ENCODE measurements at regions not wholly inside any gene's neighbourhood (a gene's known extent, or its start where the extent isn't known, plus 50 kb on each side); places are given as distances from the start of the nearest gene placed in this dataset.
A peak's percentile ranks its signal among the peaks of the same experiment; 100 is the strongest.

DNA sequence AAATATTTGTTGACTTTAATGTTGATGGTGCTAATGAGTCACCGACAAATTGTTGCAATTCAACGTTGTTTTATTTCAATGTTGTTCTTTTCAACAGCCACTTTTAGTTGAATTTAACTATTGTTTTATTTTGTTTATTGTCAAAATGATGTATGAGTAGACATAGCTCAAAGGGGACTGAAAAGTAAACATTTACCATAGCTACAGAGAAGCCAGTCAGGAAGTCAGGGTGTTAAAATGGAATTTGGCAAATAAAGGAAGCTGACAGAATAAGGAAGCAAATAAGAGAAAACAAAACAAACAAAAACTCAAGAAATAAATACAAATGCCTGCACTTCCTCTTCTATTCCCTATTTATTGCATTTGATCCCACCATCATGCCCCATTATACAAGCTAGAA, 648.4 kb upstream of the HTR2C start:
- H3K4me3 ChIP-seq (ENCODE audit: low read length), result no peak overlapping the region
- no peak overlapping the region for H3K27ac ChIP-seq (ENCODE audit: low read depth, low read length)
- H3K27me3 ChIP-seq (ENCODE audit: insufficient read depth, low read length, poor library complexity), result no peaks in the 10 kb centered on the region
- no peaks in the 10 kb centered on the region for H3K79me1 ChIP-seq (ENCODE audit: low read length)
- no peak overlapping the region for H2BK5ac ChIP-seq (ENCODE audit: low read length)
- no peak overlapping the region for H2AK5ac ChIP-seq (ENCODE audit: low read length)
- H3K4ac ChIP-seq (ENCODE audit: low read depth, low read length), result no peak overlapping the region
- DNase-seq, result no peak
- H4K5ac ChIP-seq (ENCODE audit: low read length), result no peak overlapping the region
- H3K18ac ChIP-seq (ENCODE audit: low read length), result no peak overlapping the region
- H3K23ac ChIP-seq (ENCODE audit: low read length), result no peak overlapping the region
- H3K56ac ChIP-seq (ENCODE audit: low read length), result no peak overlapping the region
- no peak overlapping the region for H3K9ac ChIP-seq (ENCODE audit: low read length)
- H4K8ac ChIP-seq (ENCODE audit: low read depth, low read length), result no peak overlapping the region
- no peaks in the 10 kb centered on the region for H3K4me1 ChIP-seq (ENCODE audit: control insufficient read depth, low read depth, low read length)
- no CpG with 5 or more reads among the region's 2 CpGs for WGBS (ENCODE audit: extremely low coverage, insufficient coverage, low lambda C conversion rate)
- H3K36me3 ChIP-seq (ENCODE audit: control insufficient read depth, insufficient read depth, low read length), result no peaks in the 10 kb centered on the region
- H3K79me2 ChIP-seq (ENCODE audit: control insufficient read depth, insufficient read depth, low read length), result no peaks in the 10 kb centered on the region
- H3K4me2 ChIP-seq (ENCODE audit: low read length), result no peak overlapping the region
- no peak overlapping the region for H2BK120ac ChIP-seq (ENCODE audit: low read depth, low read length)
- H2BK15ac ChIP-seq (replicated peaks; ENCODE audit: low read depth), result no peak overlapping the region

DNA sequence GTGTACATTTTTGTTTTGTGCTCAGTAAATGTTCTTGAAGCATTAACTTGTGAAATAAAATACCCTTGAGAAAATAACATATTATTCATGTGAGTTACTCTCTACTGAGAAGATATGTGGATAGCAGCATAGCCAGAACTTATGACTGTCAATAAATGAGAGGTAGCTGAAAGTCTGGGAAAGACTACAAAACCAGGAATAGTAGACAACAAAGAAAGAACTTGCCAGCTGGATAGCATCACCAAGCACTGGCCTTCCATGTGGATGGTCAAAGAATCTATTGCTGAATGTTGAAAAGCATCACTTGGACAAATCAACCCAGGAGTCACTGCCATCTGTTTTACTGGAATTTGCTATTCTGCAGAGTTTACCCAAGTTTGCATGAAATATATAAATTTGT, 650.0 kb upstream of the HTR2C start:
- Histone ChIP-seq H3K56ac (ENCODE audit: low read length) (no peak overlapping the region), H4K5ac (ENCODE audit: low read length) (no peak overlapping the region), H3K79me2 (ENCODE audit: control insufficient read depth, insufficient read depth, low read length) (no peaks in the 10 kb centered on the region), H3K4ac (ENCODE audit: low read depth, low read length) (no peak overlapping the region), H3K4me3 (ENCODE audit: low read length) (no peak overlapping the region), H3K79me1 (ENCODE audit: low read length) (no peaks in the 10 kb centered on the region), H3K27me3 (ENCODE audit: insufficient read depth, low read length, poor library complexity) (no peaks in the 10 kb centered on the region), H3K9ac (ENCODE audit: low read length) (no peak overlapping the region), H3K23ac (ENCODE audit: low read length) (no peak overlapping the region), H2AK5ac (ENCODE audit: low read length) (no peak overlapping the region), H2BK15ac (replicated peaks; ENCODE audit: low read depth) (no peak overlapping the region), H2BK120ac (ENCODE audit: low read depth, low read length) (no peak overlapping the region), H3K36me3 (ENCODE audit: control insufficient read depth, insufficient read depth, low read length) (no peaks in the 10 kb centered on the region), H3K27ac (ENCODE audit: low read depth, low read length) (no peak overlapping the region), H3K18ac (ENCODE audit: low read length) (no peak overlapping the region), H3K4me1 (ENCODE audit: control insufficient read depth, low read depth, low read length) (no peaks in the 10 kb centered on the region), H3K4me2 (ENCODE audit: low read length) (no peak overlapping the region), H4K8ac (ENCODE audit: low read depth, low read length) (no peak overlapping the region), H2BK5ac (ENCODE audit: low read length) (no peak overlapping the region)
- no peak for DNase-seq

DNA sequence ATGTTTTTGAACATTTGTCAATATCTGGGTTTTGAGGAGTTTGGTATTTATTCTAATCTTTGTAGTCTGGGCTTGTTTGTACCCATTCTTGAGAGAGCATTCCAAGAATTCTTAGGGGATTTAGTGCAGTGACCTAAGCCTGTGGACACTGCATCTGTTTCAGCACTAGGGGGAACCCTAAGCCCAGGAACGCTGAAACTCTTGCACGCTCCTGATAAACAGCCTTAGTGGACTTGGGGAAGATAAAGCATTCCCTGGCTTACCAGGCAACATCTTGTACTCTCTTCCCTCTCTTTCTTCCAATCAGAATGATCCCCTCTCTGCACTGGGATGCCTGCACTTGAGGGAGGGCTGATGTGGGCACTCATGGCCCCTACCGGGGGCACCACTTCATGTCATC, 654.9 kb upstream of the HTR2C start:
- no peak overlapping the region for H3K4ac ChIP-seq (ENCODE audit: low read depth, low read length)
- H3K36me3 ChIP-seq (ENCODE audit: control insufficient read depth, insufficient read depth, low read length), result no peaks in the 10 kb centered on the region
- no peak overlapping the region for H3K18ac ChIP-seq (ENCODE audit: low read length)
- H3K56ac ChIP-seq (ENCODE audit: low read length), result peak overlapping the region; percentile 42
- H2AK5ac ChIP-seq (ENCODE audit: low read length), result no peak overlapping the region
- peak; percentile 92 for DNase-seq
- WGBS (ENCODE audit: extremely low coverage, insufficient coverage, low lambda C conversion rate), result no CpG with 5 or more reads among the region's 3 CpGs
- H3K4me1 ChIP-seq (ENCODE audit: control insufficient read depth, low read depth, low read length), result no peaks in the 10 kb centered on the region
- no peak overlapping the region for H2BK120ac ChIP-seq (ENCODE audit: low read depth, low read length)
- no peak overlapping the region for H3K4me2 ChIP-seq (ENCODE audit: low read length)
- H3K9ac ChIP-seq (ENCODE audit: low read length), result no peak overlapping the region
- no peak overlapping the region for H4K8ac ChIP-seq (ENCODE audit: low read depth, low read length)
- H3K27me3 ChIP-seq (ENCODE audit: insufficient read depth, low read length, poor library complexity), result no peaks in the 10 kb centered on the region
- H3K79me1 ChIP-seq (ENCODE audit: low read length), result no peaks in the 10 kb centered on the region
- H4K5ac ChIP-seq (ENCODE audit: low read length), result no peak overlapping the region
- H2BK15ac ChIP-seq (replicated peaks; ENCODE audit: low read depth), result no peak overlapping the region
- H2BK5ac ChIP-seq (ENCODE audit: low read length), result no peak overlapping the region
- no peaks in the 10 kb centered on the region for H3K79me2 ChIP-seq (ENCODE audit: control insufficient read depth, insufficient read depth, low read length)
- no peak overlapping the region for H3K27ac ChIP-seq (ENCODE audit: low read depth, low read length)
- no peak overlapping the region for H3K23ac ChIP-seq (ENCODE audit: low read length)
- no peak overlapping the region for H3K4me3 ChIP-seq (ENCODE audit: low read length)

DNA sequence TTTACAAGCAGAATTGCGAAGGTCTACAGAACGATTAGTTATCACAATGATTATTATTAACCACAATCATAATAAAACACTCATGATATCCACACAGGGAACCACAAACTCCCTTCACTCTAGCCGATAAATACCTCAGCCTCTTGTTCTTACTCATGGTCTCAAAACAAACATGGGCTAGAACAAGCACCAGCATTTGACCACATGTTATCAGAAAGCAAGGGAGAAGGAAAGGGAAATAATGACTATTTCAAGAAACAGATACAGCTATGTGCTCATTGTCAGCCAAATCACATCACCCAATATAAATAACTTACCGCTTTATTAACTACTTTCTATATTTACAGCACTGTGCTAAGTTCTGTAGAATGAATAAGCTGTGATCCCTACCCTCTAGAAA, 663.2 kb upstream of the HTR2C start:
- Histone ChIP-seq H3K4ac (ENCODE audit: low read depth, low read length) (no peak overlapping the region), H3K4me3 (ENCODE audit: low read length) (no peak overlapping the region), H3K27ac (ENCODE audit: low read depth, low read length) (no peak overlapping the region), H3K79me2 (ENCODE audit: control insufficient read depth, insufficient read depth, low read length) (no peaks in the 10 kb centered on the region), H2BK120ac (ENCODE audit: low read depth, low read length) (no peak overlapping the region), H2AK5ac (ENCODE audit: low read length) (no peak overlapping the region), H3K79me1 (ENCODE audit: low read length) (no peaks in the 10 kb centered on the region), H3K23ac (ENCODE audit: low read length) (no peak overlapping the region), H2BK5ac (ENCODE audit: low read length) (no peak overlapping the region), H4K5ac (ENCODE audit: low read length) (no peak overlapping the region), H2BK15ac (replicated peaks; ENCODE audit: low read depth) (no peak overlapping the region), H3K56ac (ENCODE audit: low read length) (no peak overlapping the region), H3K4me2 (ENCODE audit: low read length) (no peak overlapping the region), H3K27me3 (ENCODE audit: insufficient read depth, low read length, poor library complexity) (no peaks in the 10 kb centered on the region), H3K9ac (ENCODE audit: low read length) (no peak overlapping the region), H3K36me3 (ENCODE audit: control insufficient read depth, insufficient read depth, low read length) (no peaks in the 10 kb centered on the region), H3K18ac (ENCODE audit: low read length) (no peak overlapping the region), H4K8ac (ENCODE audit: low read depth, low read length) (no peak overlapping the region), H3K4me1 (ENCODE audit: control insufficient read depth, low read depth, low read length) (no peaks in the 10 kb centered on the region)
- WGBS (ENCODE audit: extremely low coverage, insufficient coverage, low lambda C conversion rate), result no CpG with 5 or more reads among the region's 4 CpGs
- DNase-seq, result no peak

DNA sequence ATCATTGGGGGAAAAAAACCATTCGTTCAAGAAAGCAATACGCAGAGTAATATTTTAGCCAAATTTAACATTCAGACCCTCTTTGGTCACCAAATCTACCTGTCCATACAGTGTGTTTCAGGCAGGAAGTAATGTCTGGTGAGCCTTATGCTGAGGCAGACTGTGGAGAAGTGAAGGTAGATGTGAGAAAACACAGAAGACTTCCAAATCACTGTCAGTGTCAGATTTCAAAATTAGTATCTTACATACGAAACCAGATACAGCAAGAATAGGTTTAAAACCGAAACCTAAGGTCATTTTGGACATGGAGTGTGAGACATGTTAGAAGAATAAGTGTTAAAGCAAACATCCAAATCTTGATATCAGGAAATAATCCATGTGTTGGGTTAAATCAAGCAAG, 664.5 kb upstream of the HTR2C start:
- DNase-seq, result peak; percentile 1
- H3K23ac ChIP-seq (ENCODE audit: low read length), result no peak overlapping the region
- H3K36me3 ChIP-seq (ENCODE audit: control insufficient read depth, insufficient read depth, low read length), result no peaks in the 10 kb centered on the region
- H2BK15ac ChIP-seq (replicated peaks; ENCODE audit: low read depth), result no peak overlapping the region
- no peak overlapping the region for H3K27ac ChIP-seq (ENCODE audit: low read depth, low read length)
- no peak overlapping the region for H3K18ac ChIP-seq (ENCODE audit: low read length)
- no peak overlapping the region for H2BK120ac ChIP-seq (ENCODE audit: low read depth, low read length)
- H2BK5ac ChIP-seq (ENCODE audit: low read length), result no peak overlapping the region
- no peaks in the 10 kb centered on the region for H3K79me2 ChIP-seq (ENCODE audit: control insufficient read depth, insufficient read depth, low read length)
- no peak overlapping the region for H3K9ac ChIP-seq (ENCODE audit: low read length)
- H3K4me1 ChIP-seq (ENCODE audit: control insufficient read depth, low read depth, low read length), result no peaks in the 10 kb centered on the region
- H3K27me3 ChIP-seq (ENCODE audit: insufficient read depth, low read length, poor library complexity), result no peaks in the 10 kb centered on the region
- H4K5ac ChIP-seq (ENCODE audit: low read length), result no peak overlapping the region
- no peak overlapping the region for H3K4me2 ChIP-seq (ENCODE audit: low read length)
- H2AK5ac ChIP-seq (ENCODE audit: low read length), result no peak overlapping the region
- H3K56ac ChIP-seq (ENCODE audit: low read length), result no peak overlapping the region
- H3K4ac ChIP-seq (ENCODE audit: low read depth, low read length), result no peak overlapping the region
- no peak overlapping the region for H3K4me3 ChIP-seq (ENCODE audit: low read length)
- no peak overlapping the region for H4K8ac ChIP-seq (ENCODE audit: low read depth, low read length)
- H3K79me1 ChIP-seq (ENCODE audit: low read length), result no peaks in the 10 kb centered on the region
- WGBS (ENCODE audit: extremely low coverage, insufficient coverage, low lambda C conversion rate), result no CpG with 5 or more reads among the region's 4 CpGs

DNA sequence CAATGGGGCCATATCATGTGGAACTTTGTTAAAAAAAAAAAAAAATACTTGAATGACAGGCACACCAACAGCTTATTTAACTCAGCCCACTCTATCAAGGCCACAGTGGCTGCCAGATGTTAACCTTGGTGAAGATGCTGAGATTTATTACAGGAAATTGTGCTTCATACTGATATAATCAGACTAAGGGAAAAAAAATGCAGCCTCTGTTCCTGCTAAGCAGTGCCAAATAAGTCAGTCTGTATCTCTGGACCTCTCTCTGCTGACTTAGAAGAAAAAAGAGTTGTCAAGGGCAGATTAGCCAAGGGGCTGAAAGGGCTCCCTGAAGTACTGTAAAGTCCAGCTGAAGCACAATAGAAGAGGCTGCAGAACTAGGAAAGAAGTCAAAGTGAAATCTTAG, 677.7 kb upstream of the HTR2C start:
- Histone ChIP-seq H4K5ac (ENCODE audit: low read length) (no peak overlapping the region), H2BK120ac (ENCODE audit: low read depth, low read length) (no peak overlapping the region), H3K27me3 (ENCODE audit: insufficient read depth, low read length, poor library complexity) (no peaks in the 10 kb centered on the region), H3K79me2 (ENCODE audit: control insufficient read depth, insufficient read depth, low read length) (no peaks in the 10 kb centered on the region), H3K4ac (ENCODE audit: low read depth, low read length) (no peak overlapping the region), H2BK15ac (replicated peaks; ENCODE audit: low read depth) (no peak overlapping the region), H4K8ac (ENCODE audit: low read depth, low read length) (no peak overlapping the region), H3K4me3 (ENCODE audit: low read length) (no peak overlapping the region), H2AK5ac (ENCODE audit: low read length) (no peak overlapping the region), H3K18ac (ENCODE audit: low read length) (no peak overlapping the region), H2BK5ac (ENCODE audit: low read length) (no peak overlapping the region), H3K56ac (ENCODE audit: low read length) (no peak overlapping the region), H3K9ac (ENCODE audit: low read length) (no peak overlapping the region), H3K4me1 (ENCODE audit: control insufficient read depth, low read depth, low read length) (no peaks in the 10 kb centered on the region), H3K79me1 (ENCODE audit: low read length) (no peaks in the 10 kb centered on the region), H3K23ac (ENCODE audit: low read length) (no peak overlapping the region), H3K4me2 (ENCODE audit: low read length) (no peak overlapping the region), H3K36me3 (ENCODE audit: control insufficient read depth, insufficient read depth, low read length) (no peaks in the 10 kb centered on the region), H3K27ac (ENCODE audit: low read depth, low read length) (no peak overlapping the region)
- no peak for DNase-seq

All from mesendoderm (in vitro differentiated cells).